ENCODE measurements at regions not wholly inside any gene's neighbourhood (a gene's known extent, or its start where the extent isn't known, plus 50 kb on each side); places are given as distances from the start of the nearest gene placed in this dataset.

DNA sequence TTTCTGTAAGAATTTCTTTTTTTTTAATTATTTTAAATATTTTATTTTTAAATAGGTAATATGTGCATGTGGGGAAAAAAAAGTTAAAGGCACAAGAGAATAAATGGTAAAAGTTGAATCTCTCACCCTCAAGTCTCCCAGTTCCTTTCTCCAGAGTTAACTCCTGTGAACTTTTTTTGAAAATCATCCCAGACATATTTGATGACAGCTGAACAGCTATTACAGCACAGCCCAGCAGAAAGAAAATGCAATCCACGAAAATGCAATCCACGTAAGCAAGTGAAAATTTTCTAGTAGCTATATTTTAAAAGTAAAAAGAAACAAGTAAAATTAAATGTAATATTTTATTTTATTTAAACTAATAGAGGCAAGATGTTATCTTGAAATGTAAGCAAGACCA lies 310.0 kb upstream of the RUNX1 start:
- TF ChIP-seq GATA3 (IDR thresholded peaks at IDR 0.05; ENCODE audit: low read depth, low read length) (no peak), GATA2 (IDR thresholded peaks at IDR 0.05; ENCODE audit: low read depth, low read length) (no peak)

All from SH-SY5Y (cell line).